ENCODE measurements at regions not wholly inside any gene's neighbourhood (a gene's known extent, or its start where the extent isn't known, plus 50 kb on each side); places are given as distances from the start of the nearest gene placed in this dataset.

- no peak for DNase-seq
Observed at GRCh38 chr2:39537150-39537549, 100.1 kb upstream of the MAP4K3 start.

GRCh38 chr2:39538718-39539117 is 101.6 kb upstream of the MAP4K3 start:
- peak; percentile 43 to 65 for DNase-seq

GRCh38 chr2:39540414-39540813 is 103.3 kb upstream of the MAP4K3 start:
- DNase-seq: no peak

GRCh38 chr2:39541011-39541930 is 104.2 kb upstream of the MAP4K3 start:
- DNase-seq: no peak

- no peak for DNase-seq
Observed at GRCh38 chr2:39542523-39542922, 105.4 kb upstream of the MAP4K3 start.

- no peak for DNase-seq
Observed at GRCh38 chr2:39545957-39546356, 108.9 kb upstream of the MAP4K3 start.

- no peak for DNase-seq
Observed at GRCh38 chr2:39546409-39546808, 109.3 kb upstream of the MAP4K3 start.

- DNase-seq: no peak
Observed at GRCh38 chr2:39546937-39547336, 109.9 kb upstream of the MAP4K3 start.

GRCh38 chr2:39547811-39548719 is 111.0 kb upstream of the MAP4K3 start:
- no peak for DNase-seq

- DNase-seq: peak in 1 of 2 donors; percentile 27
Observed at GRCh38 chr2:39549000-39549399, 111.9 kb upstream of the MAP4K3 start.

GRCh38 chr2:39549718-39550464 is 112.8 kb upstream of the MAP4K3 start:
- no peak for DNase-seq

- DNase-seq: no peak
Observed at GRCh38 chr2:39550701-39551285, 113.7 kb upstream of the MAP4K3 start.

GRCh38 chr2:39558906-39559305 is 106.8 kb upstream of the TMEM178A start:
- no peak for DNase-seq

GRCh38 chr2:39563572-39563971 is 102.1 kb upstream of the TMEM178A start:
- no peak for DNase-seq

- DNase-seq: no peak
Observed at GRCh38 chr2:39567507-39567906, 98.2 kb upstream of the TMEM178A start.

GRCh38 chr2:39568116-39568515 is 97.6 kb upstream of the TMEM178A start:
- DNase-seq: no peak

- DNase-seq: peak in 1 of 2 donors; percentile 11
Observed at GRCh38 chr2:39568561-39569006, 97.1 kb upstream of the TMEM178A start.

- DNase-seq: no peak
Observed at GRCh38 chr2:39570130-39570555, 95.6 kb upstream of the TMEM178A start.

GRCh38 chr2:39570614-39571013 is 95.1 kb upstream of the TMEM178A start:
- DNase-seq: no peak

GRCh38 chr2:39571111-39571731 is 94.5 kb upstream of the TMEM178A start:
- no peak for DNase-seq

GRCh38 chr2:39573276-39573675 is 92.4 kb upstream of the TMEM178A start:
- DNase-seq: no peak

- no peak for DNase-seq
Observed at GRCh38 chr2:39581866-39582265, 83.9 kb upstream of the TMEM178A start.

Measured in inflammatory macrophage (primary cell).